GM12878 (cell line): ENCODE measurements at regions not wholly inside any gene's neighbourhood (a gene's known extent, or its start where the extent isn't known, plus 50 kb on each side); places are given as distances from the start of the nearest gene placed in this dataset.

Experiments used
- BACH1 ChIP-seq: fragments of 450-650 bp; IDR thresholded peaks from 2 replicates; pipeline ENCODE4 v1.6.1; 2017; ENCODE audit warnings: mild to moderate bottlenecking, borderline replicate concordance
- EP300 ChIP-seq, 2 experiments: fragments of 150-350 bp in 1 of 2; IDR thresholded peaks; 2 replicates each; pipeline ENCODE4 v1.6.1; 2011 to 2012; ENCODE audit warnings: low read depth in 2 of 2, low read length in 2 of 2, borderline replicate concordance in 1 of 2, improper control_type of control experiment in 1 of 2, inconsistent platforms in 1 of 2; ENCODE audit not compliant: control insufficient read depth in 1 of 2
- FOXM1 ChIP-seq: IDR thresholded peaks from 2 replicates; pipeline ENCODE4 v1.6.1; 2012; ENCODE audit warnings: low read depth, mild to moderate bottlenecking, inconsistent platforms, low read length, moderate library complexity
- KLF5 ChIP-seq: fragments of 450-650 bp; IDR thresholded peaks from 2 replicates; pipeline ENCODE4 v1.6.1; 2014; ENCODE audit warnings: mild to moderate bottlenecking; ENCODE audit not compliant: partially characterized antibody
- NFYB ChIP-seq: IDR thresholded peaks from 2 replicates; pipeline ENCODE4 v1.6.1; 2011; ENCODE audit warnings: low read depth, mild to moderate bottlenecking, low read length, improper control_type of control experiment, moderate library complexity; ENCODE audit not compliant: insufficient read depth
- NR2C2 ChIP-seq: IDR thresholded peaks from 2 replicates; pipeline ENCODE4 v1.6.1; 2011; ENCODE audit warnings: borderline replicate concordance, low read depth; ENCODE audit not compliant: control insufficient read depth, insufficient read length
- NRF1 ChIP-seq: conservative IDR thresholded peaks from 2 replicates; pipeline ENCODE4 v1.6.1; 2011; ENCODE audit warnings: mild to moderate bottlenecking, low read depth, low read length, improper control_type of control experiment
- PKNOX1 ChIP-seq: fragments of 450-650 bp; IDR thresholded peaks from 2 replicates; pipeline ENCODE4 v1.6.1; 2016; ENCODE audit warnings: mild to moderate bottlenecking
- TCF3 ChIP-seq: IDR thresholded peaks from 2 replicates; pipeline ENCODE4 v1.6.1; 2012; ENCODE audit warnings: low read depth, mild to moderate bottlenecking, low read length, borderline replicate concordance; ENCODE audit not compliant: insufficient read depth
- TF ChIP-seq, protein P1 (sequence below): fragments of 450-650 bp; IDR thresholded peaks from 2 replicates; pipeline ENCODE4 v1.6.1; 2016; ENCODE audit warnings: mild to moderate bottlenecking
- TF ChIP-seq, protein P2 (sequence below): fragments of 450-650 bp; IDR thresholded peaks from 2 replicates; pipeline ENCODE4 v1.6.1; 2016; ENCODE audit warnings: mild to moderate bottlenecking, moderate library complexity, borderline replicate concordance

DNA sequence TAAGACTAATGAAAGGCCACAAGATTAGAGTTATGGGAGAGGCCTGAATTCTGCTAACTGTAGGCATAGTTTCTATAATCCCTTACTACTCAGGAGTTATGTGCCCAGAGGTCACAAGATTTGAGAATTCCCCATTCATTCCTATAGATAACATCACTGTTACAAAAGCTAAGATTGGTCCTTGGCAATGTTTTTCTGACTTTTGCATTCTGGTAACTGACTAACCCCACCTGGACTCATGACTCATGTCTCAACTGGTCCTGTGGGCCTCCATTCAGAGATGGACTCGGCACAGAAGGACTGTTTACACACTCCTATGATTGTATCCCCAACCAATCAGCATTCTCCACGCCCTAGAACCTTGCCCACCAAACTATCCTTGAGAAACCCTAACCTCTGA is 249.0 kb upstream of the ZP4 start (continued):
- TF ChIP-seq TCF3, result no peak
- no peak for TF ChIP-seq FOXM1
- TF ChIP-seq BACH1, result no peak
- no peak for TF ChIP-seq KLF5
- TF ChIP-seq PKNOX1, result no peak
- TF ChIP-seq, protein P1, sequence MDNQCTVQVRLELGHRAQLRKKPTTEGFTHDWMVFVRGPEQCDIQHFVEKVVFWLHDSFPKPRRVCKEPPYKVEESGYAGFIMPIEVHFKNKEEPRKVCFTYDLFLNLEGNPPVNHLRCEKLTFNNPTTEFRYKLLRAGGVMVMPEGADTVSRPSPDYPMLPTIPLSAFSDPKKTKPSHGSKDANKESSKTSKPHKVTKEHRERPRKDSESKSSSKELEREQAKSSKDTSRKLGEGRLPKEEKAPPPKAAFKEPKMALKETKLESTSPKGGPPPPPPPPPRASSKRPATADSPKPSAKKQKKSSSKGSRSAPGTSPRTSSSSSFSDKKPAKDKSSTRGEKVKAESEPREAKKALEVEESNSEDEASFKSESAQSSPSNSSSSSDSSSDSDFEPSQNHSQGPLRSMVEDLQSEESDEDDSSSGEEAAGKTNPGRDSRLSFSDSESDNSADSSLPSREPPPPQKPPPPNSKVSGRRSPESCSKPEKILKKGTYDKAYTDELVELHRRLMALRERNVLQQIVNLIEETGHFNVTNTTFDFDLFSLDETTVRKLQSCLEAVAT, result no peak
- no peak for TF ChIP-seq EP300 (IDR thresholded peaks at IDR 0.05; ENCODE audit: borderline replicate concordance in 1 of 2, control insufficient read depth in 1 of 2, low read depth in 2 of 2, low read length in 2 of 2)
- TF ChIP-seq, protein P2, sequence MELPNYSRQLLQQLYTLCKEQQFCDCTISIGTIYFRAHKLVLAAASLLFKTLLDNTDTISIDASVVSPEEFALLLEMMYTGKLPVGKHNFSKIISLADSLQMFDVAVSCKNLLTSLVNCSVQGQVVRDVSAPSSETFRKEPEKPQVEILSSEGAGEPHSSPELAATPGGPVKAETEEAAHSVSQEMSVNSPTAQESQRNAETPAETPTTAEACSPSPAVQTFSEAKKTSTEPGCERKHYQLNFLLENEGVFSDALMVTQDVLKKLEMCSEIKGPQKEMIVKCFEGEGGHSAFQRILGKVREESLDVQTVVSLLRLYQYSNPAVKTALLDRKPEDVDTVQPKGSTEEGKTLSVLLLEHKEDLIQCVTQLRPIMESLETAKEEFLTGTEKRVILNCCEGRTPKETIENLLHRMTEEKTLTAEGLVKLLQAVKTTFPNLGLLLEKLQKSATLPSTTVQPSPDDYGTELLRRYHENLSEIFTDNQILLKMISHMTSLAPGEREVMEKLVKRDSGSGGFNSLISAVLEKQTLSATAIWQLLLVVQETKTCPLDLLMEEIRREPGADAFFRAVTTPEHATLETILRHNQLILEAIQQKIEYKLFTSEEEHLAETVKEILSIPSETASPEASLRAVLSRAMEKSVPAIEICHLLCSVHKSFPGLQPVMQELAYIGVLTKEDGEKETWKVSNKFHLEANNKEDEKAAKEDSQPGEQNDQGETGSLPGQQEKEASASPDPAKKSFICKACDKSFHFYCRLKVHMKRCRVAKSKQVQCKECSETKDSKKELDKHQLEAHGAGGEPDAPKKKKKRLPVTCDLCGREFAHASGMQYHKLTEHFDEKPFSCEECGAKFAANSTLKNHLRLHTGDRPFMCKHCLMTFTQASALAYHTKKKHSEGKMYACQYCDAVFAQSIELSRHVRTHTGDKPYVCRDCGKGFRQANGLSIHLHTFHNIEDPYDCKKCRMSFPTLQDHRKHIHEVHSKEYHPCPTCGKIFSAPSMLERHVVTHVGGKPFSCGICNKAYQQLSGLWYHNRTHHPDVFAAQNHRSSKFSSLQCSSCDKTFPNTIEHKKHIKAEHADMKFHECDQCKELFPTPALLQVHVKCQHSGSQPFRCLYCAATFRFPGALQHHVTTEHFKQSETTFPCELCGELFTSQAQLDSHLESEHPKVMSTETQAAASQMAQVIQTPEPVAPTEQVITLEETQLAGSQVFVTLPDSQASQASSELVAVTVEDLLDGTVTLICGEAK, result no peak
- TF ChIP-seq NFYB, result no peak
- TF ChIP-seq NRF1, result no peak
- no peak for TF ChIP-seq NR2C2
